Astrocyte (in vitro differentiated cells and primary cell): ENCODE measurements at regions not wholly inside any gene's neighbourhood (a gene's known extent, or its start where the extent isn't known, plus 50 kb on each side); places are given as distances from the start of the nearest gene placed in this dataset.

Experiments used
- EZH2 ChIP-seq: IDR thresholded peaks from 2 replicates; pipeline ENCODE4 v1.6.1; 2012; ENCODE audit warnings: mild to moderate bottlenecking, low read length, inconsistent platforms; ENCODE audit not compliant: insufficient read depth
- TF ChIP-seq, protein P1 (sequence below): IDR thresholded peaks from 2 replicates; pipeline ENCODE4 v1.5.1; 2011; ENCODE audit warnings: low read depth, mild to moderate bottlenecking, inconsistent platforms, low read length, moderate library complexity; ENCODE audit not compliant: insufficient read depth

DNA sequence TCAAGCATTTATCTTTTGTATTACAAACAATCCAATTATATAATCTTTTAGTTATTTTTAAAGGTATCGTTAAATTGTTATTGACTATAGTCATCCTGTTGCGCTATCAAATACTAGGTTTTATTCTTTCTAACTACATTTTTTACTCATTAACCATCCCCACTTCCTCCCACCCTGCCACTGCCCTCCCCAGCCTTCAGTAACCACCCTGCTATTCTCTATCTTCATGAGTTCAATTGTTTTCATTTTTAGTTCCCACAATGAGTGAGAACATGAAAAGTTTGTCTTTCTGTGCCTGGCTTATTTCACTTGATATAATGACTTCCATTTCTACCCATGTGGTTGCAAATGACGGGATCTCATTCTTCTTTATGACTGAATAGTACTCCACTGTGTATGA is 94.1 kb upstream of the MYOCD start:
- TF ChIP-seq, protein P1, sequence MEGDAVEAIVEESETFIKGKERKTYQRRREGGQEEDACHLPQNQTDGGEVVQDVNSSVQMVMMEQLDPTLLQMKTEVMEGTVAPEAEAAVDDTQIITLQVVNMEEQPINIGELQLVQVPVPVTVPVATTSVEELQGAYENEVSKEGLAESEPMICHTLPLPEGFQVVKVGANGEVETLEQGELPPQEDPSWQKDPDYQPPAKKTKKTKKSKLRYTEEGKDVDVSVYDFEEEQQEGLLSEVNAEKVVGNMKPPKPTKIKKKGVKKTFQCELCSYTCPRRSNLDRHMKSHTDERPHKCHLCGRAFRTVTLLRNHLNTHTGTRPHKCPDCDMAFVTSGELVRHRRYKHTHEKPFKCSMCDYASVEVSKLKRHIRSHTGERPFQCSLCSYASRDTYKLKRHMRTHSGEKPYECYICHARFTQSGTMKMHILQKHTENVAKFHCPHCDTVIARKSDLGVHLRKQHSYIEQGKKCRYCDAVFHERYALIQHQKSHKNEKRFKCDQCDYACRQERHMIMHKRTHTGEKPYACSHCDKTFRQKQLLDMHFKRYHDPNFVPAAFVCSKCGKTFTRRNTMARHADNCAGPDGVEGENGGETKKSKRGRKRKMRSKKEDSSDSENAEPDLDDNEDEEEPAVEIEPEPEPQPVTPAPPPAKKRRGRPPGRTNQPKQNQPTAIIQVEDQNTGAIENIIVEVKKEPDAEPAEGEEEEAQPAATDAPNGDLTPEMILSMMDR, result no peak
- TF ChIP-seq EZH2, result no peak
